DND-41 (cell line): ENCODE measurements at regions not wholly inside any gene's neighbourhood (a gene's known extent, or its start where the extent isn't known, plus 50 kb on each side); places are given as distances from the start of the nearest gene placed in this dataset.

Experiments
- ATAC-seq: fragments of 200-7000 bp; cut with Tn5 transposase; 3 replicates; pipeline ENCODE4 v1.9.1; 2021; ENCODE audit warnings: low read depth; ENCODE audit not compliant: insufficient read depth
- DNase-seq: peaks from one replicate; pipeline ENCODE4 v3.0.0-alpha.2; 2020
- H2AFZ ChIP-seq: 2 replicates; pipeline ENCODE4 v1.6.0; 2012; ENCODE audit warnings: low read depth, low read length
- H3K27ac ChIP-seq: 2 replicates; pipeline ENCODE4 v1.5.1; 2012; ENCODE audit warnings: low read length, inconsistent platforms
- H3K27me3 ChIP-seq: fragments of 200-600 bp; sonication (generic); 2 replicates; pipeline ENCODE4 v1.6.0; 2012; ENCODE audit warnings: low read length, mild to moderate bottlenecking, inconsistent platforms; ENCODE audit not compliant: insufficient read depth, poor library complexity
- H3K36me3 ChIP-seq: 2 replicates; pipeline ENCODE4 v1.5.1; 2012; ENCODE audit warnings: low read length, inconsistent platforms; ENCODE audit not compliant: insufficient read depth
- H3K4me1 ChIP-seq: 2 replicates; pipeline ENCODE4 v1.5.1; 2012; ENCODE audit warnings: mild to moderate bottlenecking, low read length; ENCODE audit not compliant: insufficient read depth
- H3K4me2 ChIP-seq: 2 replicates; pipeline ENCODE4 v1.6.0; 2012; ENCODE audit warnings: mild to moderate bottlenecking, moderate library complexity, low read length, inconsistent platforms; ENCODE audit not compliant: insufficient read depth
- H3K4me3 ChIP-seq, 2 experiments: fragments of 200-600 bp in 1 of 2; shearing (Covaris generic) in 1 of 2; 2 replicates each; pipeline ENCODE4 v1.5.1; 2012 to 2016; ENCODE audit warnings: inconsistent platforms in 2 of 2, low read length in 2 of 2, mild to moderate bottlenecking in 2 of 2, low read depth in 1 of 2, moderate library complexity in 1 of 2
- H3K79me2 ChIP-seq: 2 replicates; pipeline ENCODE4 v1.6.0; 2012; ENCODE audit warnings: low read length, inconsistent platforms; ENCODE audit not compliant: insufficient read depth
- H3K9ac ChIP-seq: 2 replicates; pipeline ENCODE4 v1.6.0; 2012; ENCODE audit warnings: low read depth, mild to moderate bottlenecking, inconsistent platforms, low read length, moderate library complexity
- H3K9me3 ChIP-seq: 2 replicates; pipeline ENCODE4 v1.5.1; 2012; ENCODE audit warnings: low read length, moderate library complexity, mild to moderate bottlenecking, inconsistent platforms; ENCODE audit not compliant: insufficient read depth, severe bottlenecking
- H4K20me1 ChIP-seq: 2 replicates; pipeline ENCODE4 v1.6.0; 2012; ENCODE audit warnings: low read length; ENCODE audit not compliant: insufficient read depth
- EZH2 ChIP-seq: IDR thresholded peaks from 3 replicates; pipeline ENCODE4 v1.6.1; 2012; ENCODE audit warnings: borderline replicate concordance, low read depth, mild to moderate bottlenecking, moderate library complexity, low read length, inconsistent platforms; ENCODE audit not compliant: severe bottlenecking
- TF ChIP-seq, protein P1 (sequence below): IDR thresholded peaks from 2 replicates; pipeline ENCODE4 v1.5.1; 2012; ENCODE audit warnings: borderline replicate concordance, low read length, moderate library complexity, mild to moderate bottlenecking; ENCODE audit not compliant: poor library complexity, severe bottlenecking; ENCODE audit errors: extremely low read depth

- Histone ChIP-seq H2AFZ (no peak overlapping the region), H3K79me2 (no peaks in the 10 kb centered on the region), H3K9me3 (no peaks in the 10 kb centered on the region), H4K20me1 (no peaks in the 10 kb centered on the region), H3K27ac (no peak overlapping the region), H3K4me1 (no peaks in the 10 kb centered on the region), H3K36me3 (no peaks in the 10 kb centered on the region), H3K4me2 (no peak overlapping the region), H3K9ac (no peak overlapping the region), H3K4me3 (no peak overlapping the region), H3K27me3 (peaks cover 2% of the 10 kb centered on the region)
- DNase-seq, result peak; percentile 7
- ATAC-seq, result peak; percentile 55
- no peak for TF ChIP-seq EZH2
These were observed 261.6 kb upstream of the CADM1 start for GRCh38 chr11:115765803-115766239.

- no peak overlapping the region for H3K4me3 ChIP-seq
- no peaks in the 10 kb centered on the region for H3K36me3 ChIP-seq
- H3K9me3 ChIP-seq, result no peaks in the 10 kb centered on the region
- ATAC-seq, result no peak
- H3K4me2 ChIP-seq, result no peak overlapping the region
- H2AFZ ChIP-seq, result no peak overlapping the region
- H3K9ac ChIP-seq, result no peak overlapping the region
- H3K79me2 ChIP-seq, result no peaks in the 10 kb centered on the region
- no peak overlapping the region for H3K27ac ChIP-seq
- no peak for DNase-seq
- no peaks in the 10 kb centered on the region for H3K27me3 ChIP-seq
- no peaks in the 10 kb centered on the region for H4K20me1 ChIP-seq
- no peak for TF ChIP-seq EZH2
- TF ChIP-seq, protein P1, sequence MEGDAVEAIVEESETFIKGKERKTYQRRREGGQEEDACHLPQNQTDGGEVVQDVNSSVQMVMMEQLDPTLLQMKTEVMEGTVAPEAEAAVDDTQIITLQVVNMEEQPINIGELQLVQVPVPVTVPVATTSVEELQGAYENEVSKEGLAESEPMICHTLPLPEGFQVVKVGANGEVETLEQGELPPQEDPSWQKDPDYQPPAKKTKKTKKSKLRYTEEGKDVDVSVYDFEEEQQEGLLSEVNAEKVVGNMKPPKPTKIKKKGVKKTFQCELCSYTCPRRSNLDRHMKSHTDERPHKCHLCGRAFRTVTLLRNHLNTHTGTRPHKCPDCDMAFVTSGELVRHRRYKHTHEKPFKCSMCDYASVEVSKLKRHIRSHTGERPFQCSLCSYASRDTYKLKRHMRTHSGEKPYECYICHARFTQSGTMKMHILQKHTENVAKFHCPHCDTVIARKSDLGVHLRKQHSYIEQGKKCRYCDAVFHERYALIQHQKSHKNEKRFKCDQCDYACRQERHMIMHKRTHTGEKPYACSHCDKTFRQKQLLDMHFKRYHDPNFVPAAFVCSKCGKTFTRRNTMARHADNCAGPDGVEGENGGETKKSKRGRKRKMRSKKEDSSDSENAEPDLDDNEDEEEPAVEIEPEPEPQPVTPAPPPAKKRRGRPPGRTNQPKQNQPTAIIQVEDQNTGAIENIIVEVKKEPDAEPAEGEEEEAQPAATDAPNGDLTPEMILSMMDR, result no peak
- no peaks in the 10 kb centered on the region for H3K4me1 ChIP-seq
These were observed 260.0 kb upstream of the CADM1 start for GRCh38 chr11:115764176-115764575.

DNA sequence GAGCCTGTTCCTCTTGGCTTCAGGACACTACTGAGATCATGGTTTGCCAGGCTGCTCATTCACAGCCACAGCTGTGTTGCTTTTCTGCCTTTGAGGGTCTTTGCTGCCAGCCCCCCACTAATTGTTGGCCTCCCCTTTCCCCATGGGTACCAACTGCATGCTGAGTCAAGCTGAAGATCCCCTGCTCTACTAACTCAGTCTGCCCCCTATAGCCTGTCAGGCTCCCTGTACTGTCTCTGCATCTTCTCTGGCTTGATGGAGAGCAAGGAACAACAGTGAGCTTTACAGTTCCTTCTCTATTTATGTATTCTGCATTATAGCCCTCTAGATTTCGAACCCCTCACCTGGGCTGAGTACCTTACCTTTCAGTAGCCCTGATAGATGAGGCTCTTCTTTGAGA, 257.6 kb upstream of the CADM1 start:
- Histone ChIP-seq H2AFZ (no peak overlapping the region), H3K79me2 (no peaks in the 10 kb centered on the region), H3K4me3 (no peak overlapping the region), H3K9ac (no peak overlapping the region), H3K27ac (no peak overlapping the region), H3K4me2 (no peak overlapping the region), H3K4me1 (no peaks in the 10 kb centered on the region), H3K27me3 (no peaks in the 10 kb centered on the region), H3K9me3 (no peaks in the 10 kb centered on the region), H4K20me1 (no peaks in the 10 kb centered on the region), H3K36me3 (no peaks in the 10 kb centered on the region)
- DNase-seq (no peak), ATAC-seq (no peak)
- no peak for TF ChIP-seq EZH2
- TF ChIP-seq, protein P1, result no peak

DNA sequence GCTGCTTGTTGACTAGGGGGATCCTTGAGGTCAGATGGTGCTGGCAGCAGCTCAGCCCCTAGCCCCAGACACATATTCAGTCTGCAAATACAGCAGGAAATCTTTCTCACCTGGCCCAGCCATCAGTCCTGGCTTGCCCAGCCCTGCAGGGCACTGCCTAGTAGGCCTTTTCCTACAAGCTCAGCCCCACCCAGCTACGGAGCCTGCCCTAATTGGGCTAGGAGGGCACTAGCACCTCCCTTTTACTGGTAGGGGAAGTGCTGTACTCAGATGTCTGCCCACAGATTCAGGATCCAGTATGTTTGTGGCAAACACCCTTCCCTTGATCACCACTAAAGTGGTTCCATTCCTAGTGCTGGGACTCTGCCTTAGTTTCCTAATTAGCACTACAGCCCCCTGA, 257.1 kb upstream of the CADM1 start:
- Histone ChIP-seq H4K20me1 (no peaks in the 10 kb centered on the region), H3K4me2 (no peak overlapping the region), H3K9ac (no peak overlapping the region), H3K27me3 (no peaks in the 10 kb centered on the region), H3K4me1 (no peaks in the 10 kb centered on the region), H3K79me2 (no peaks in the 10 kb centered on the region), H3K9me3 (no peaks in the 10 kb centered on the region), H2AFZ (no peak overlapping the region), H3K36me3 (no peaks in the 10 kb centered on the region), H3K4me3 (no peak overlapping the region), H3K27ac (no peak overlapping the region)
- no peak for DNase-seq
- peak; percentile 45; the same call in 1 of the 3 replicates for ATAC-seq
- TF ChIP-seq EZH2, result no peak
- TF ChIP-seq, protein P1, result no peak
